WTC11 (cell line): ENCODE measurements at regions not wholly inside any gene's neighbourhood (a gene's known extent, or its start where the extent isn't known, plus 50 kb on each side); places are given as distances from the start of the nearest gene placed in this dataset.

Experiments
- CDX4 ChIP-seq: fragments of 250-450 bp; sonication (Bioruptor Pico); IDR thresholded peaks from 2 replicates; pipeline ENCODE4 v1.9.0; 2021; ENCODE audit warnings: moderate library complexity, mild to moderate bottlenecking, inconsistent platforms, borderline replicate concordance
- CREB1 ChIP-seq: sonication (generic); formaldehyde crosslinking; IDR thresholded peaks from 2 replicates; pipeline ENCODE4 v1.8.0; 2023; ENCODE audit warnings: mild to moderate bottlenecking, missing genetic modification reagents
- CREM ChIP-seq: sonication (generic); formaldehyde crosslinking; IDR thresholded peaks from 2 replicates; pipeline ENCODE4 v1.8.1; 2022; ENCODE audit warnings: mild to moderate bottlenecking, missing genetic modification reagents, moderate library complexity
- CTCF ChIP-seq: fragments of 200-600 bp; IDR thresholded peaks from 2 replicates; pipeline ENCODE4 v1.8.0; 2022; ENCODE audit warnings: antibody characterized with exemption
- E2F1 ChIP-seq: sonication (generic); formaldehyde crosslinking; IDR thresholded peaks from 2 replicates; pipeline ENCODE4 v1.8.0; 2022; ENCODE audit warnings: mild to moderate bottlenecking, missing genetic modification reagents
- FOXP4 ChIP-seq: sonication (generic); formaldehyde crosslinking; IDR thresholded peaks from 2 replicates; pipeline ENCODE4 v1.8.0; 2022; ENCODE audit warnings: mild to moderate bottlenecking, missing genetic modification reagents
- SMAD3 ChIP-seq: sonication (generic); formaldehyde crosslinking; IDR thresholded peaks from 2 replicates; pipeline ENCODE4 v1.8.0; 2022; ENCODE audit warnings: missing genetic modification reagents, mild to moderate bottlenecking, borderline replicate concordance
- SP1 ChIP-seq: sonication (generic); formaldehyde crosslinking; conservative IDR thresholded peaks from 2 replicates; pipeline ENCODE4 v1.8.1; 2022; ENCODE audit warnings: missing genetic modification reagents
- ZNF138 ChIP-seq: sonication (generic); formaldehyde crosslinking; conservative IDR thresholded peaks from 2 replicates; pipeline ENCODE4 v1.8.1; 2022; ENCODE audit warnings: mild to moderate bottlenecking, moderate library complexity, missing genetic modification reagents

- no peak for TF ChIP-seq CTCF
- no peak for TF ChIP-seq CREM (CRISPR knock-in tag)
- TF ChIP-seq ZNF138 (CRISPR knock-in tag) = no peak
- no peak for TF ChIP-seq E2F1 (CRISPR knock-in tag)
- TF ChIP-seq SMAD3 = no peak
- TF ChIP-seq CREB1 (CRISPR knock-in tag) = no peak
- no peak for TF ChIP-seq CDX4 (CRISPR knock-in tag)
- TF ChIP-seq FOXP4 (CRISPR knock-in tag) = no peak
- no peak for TF ChIP-seq SP1 (CRISPR knock-in tag)
Observed at GRCh38 chrX:142688256-142688655, 337.5 kb upstream of the SPANXN4 start.
